WTC11 (cell line): ENCODE measurements at regions not wholly inside any gene's neighbourhood (a gene's known extent, or its start where the extent isn't known, plus 50 kb on each side); places are given as distances from the start of the nearest gene placed in this dataset.

Experiments used
- ATAC-seq: fragments of 200-7000 bp; cut with Tn5 transposase; 2 replicates; pipeline ENCODE4 v1.10.0; 2021; ENCODE audit warnings: mild to moderate bottlenecking, moderate library complexity
- CTCF ChIA-PET: fragments of 300-600 bp; sonication (Branson Sonifier 250); formaldehyde crosslinking; loops from one replicate; lab custom pipeline; 2021; ENCODE audit warnings: antibody characterized with exemption; lab: Charles Lee
- POLR2A ChIA-PET: fragments of 350-600 bp; sonication (Branson Sonifier 250); formaldehyde crosslinking; loops from one replicate; lab custom pipeline; 2021; ENCODE audit warnings: antibody characterized with exemption; lab: Charles Lee
- DNase-seq: peaks from one replicate; pipeline ENCODE4 v3.0.0; 2021; ENCODE audit warnings: low spot score
- H3K27ac Mint-ChIP-seq: 2 replicates; pipeline ENCODE4 v1.8.0; 2021; ENCODE audit warnings: mixed read lengths
- H3K27me3 Mint-ChIP-seq: 2 replicates; pipeline ENCODE4 v1.8.0; 2021; ENCODE audit warnings: low read depth, mild to moderate bottlenecking, moderate library complexity, mixed read lengths
- H3K36me3 Mint-ChIP-seq: 2 replicates; pipeline ENCODE4 v1.8.0; 2021; ENCODE audit warnings: mixed read lengths
- H3K4me1 Mint-ChIP-seq: 2 replicates; pipeline ENCODE4 v1.8.0; 2022; ENCODE audit warnings: mixed read lengths
- H3K4me3 Mint-ChIP-seq: 2 replicates; pipeline ENCODE4 v1.8.0; 2021; ENCODE audit warnings: mild to moderate bottlenecking, moderate library complexity, mixed read lengths
- H3K9me3 Mint-ChIP-seq: 2 replicates; pipeline ENCODE4 v1.8.0; 2021; ENCODE audit warnings: mixed read lengths
- EMX1 ChIP-seq: fragments of 250-450 bp; sonication (Bioruptor Pico); IDR thresholded peaks from 2 replicates; pipeline ENCODE4 v1.8.0; 2021; ENCODE audit warnings: mild to moderate bottlenecking
- FOXP1 ChIP-seq: sonication (generic); formaldehyde crosslinking; IDR thresholded peaks from 2 replicates; pipeline ENCODE4 v1.8.0; 2022; ENCODE audit warnings: missing genetic modification reagents, mild to moderate bottlenecking, moderate library complexity, borderline replicate concordance
- GTF2I ChIP-seq: fragments of 250-450 bp; sonication (Bioruptor Pico); conservative IDR thresholded peaks from 2 replicates; pipeline ENCODE4 v1.4.0; 2021; ENCODE audit warnings: mild to moderate bottlenecking
- JAZF1 ChIP-seq: fragments of 250-450 bp; sonication (Bioruptor Pico); IDR thresholded peaks from 2 replicates; pipeline ENCODE4 v1.9.0; 2021; ENCODE audit warnings: moderate library complexity, mild to moderate bottlenecking, inconsistent platforms
- JUN ChIP-seq: sonication (generic); formaldehyde crosslinking; IDR thresholded peaks from 2 replicates; pipeline ENCODE4 v1.8.0; 2023; ENCODE audit warnings: mild to moderate bottlenecking, missing genetic modification reagents
- MYBL2 ChIP-seq: sonication (generic); formaldehyde crosslinking; IDR thresholded peaks from 2 replicates; pipeline ENCODE4 v1.8.1; 2023; ENCODE audit warnings: mild to moderate bottlenecking, moderate library complexity, missing genetic modification reagents
- NFYB ChIP-seq: sonication (generic); formaldehyde crosslinking; conservative IDR thresholded peaks from 2 replicates; pipeline ENCODE4 v1.8.0; 2022; ENCODE audit warnings: low read depth, missing genetic modification reagents
- PRDM15 ChIP-seq: sonication (generic); formaldehyde crosslinking; IDR thresholded peaks from 2 replicates; pipeline ENCODE4 v1.8.0; 2022; ENCODE audit warnings: missing genetic modification reagents
- PRRX2 ChIP-seq: fragments of 250-450 bp; sonication (Bioruptor Pico); IDR thresholded peaks from 2 replicates; pipeline ENCODE4 v1.8.0; 2021; ENCODE audit warnings: mild to moderate bottlenecking
- RELA ChIP-seq: sonication (generic); formaldehyde crosslinking; IDR thresholded peaks from 2 replicates; pipeline ENCODE4 v1.8.1; 2022; ENCODE audit warnings: missing genetic modification reagents, mild to moderate bottlenecking, borderline replicate concordance
- RORB ChIP-seq: fragments of 250-450 bp; sonication (Bioruptor Pico); IDR thresholded peaks from 2 replicates; pipeline ENCODE4 v1.9.0; 2021; ENCODE audit warnings: mild to moderate bottlenecking
- SMAD3 ChIP-seq: sonication (generic); formaldehyde crosslinking; IDR thresholded peaks from 2 replicates; pipeline ENCODE4 v1.8.0; 2022; ENCODE audit warnings: missing genetic modification reagents, mild to moderate bottlenecking, borderline replicate concordance
- SOX15 ChIP-seq: fragments of 250-450 bp; sonication (Bioruptor Pico); IDR thresholded peaks from 2 replicates; pipeline ENCODE4 v1.9.0; 2021; ENCODE audit warnings: mild to moderate bottlenecking
- STAT6 ChIP-seq: sonication (generic); formaldehyde crosslinking; conservative IDR thresholded peaks from 2 replicates; pipeline ENCODE4 v1.8.1; 2023; ENCODE audit warnings: mild to moderate bottlenecking, low read depth, missing genetic modification reagents, moderate library complexity
- TEAD4 ChIP-seq: sonication (generic); formaldehyde crosslinking; IDR thresholded peaks from 2 replicates; pipeline ENCODE4 v1.8.0; 2022; ENCODE audit warnings: mild to moderate bottlenecking, missing genetic modification reagents
- ZNF121 ChIP-seq: sonication (generic); formaldehyde crosslinking; IDR thresholded peaks from 2 replicates; pipeline ENCODE4 v1.8.0; 2023; ENCODE audit warnings: missing genetic modification reagents
- ZNF263 ChIP-seq: sonication (generic); formaldehyde crosslinking; IDR thresholded peaks from 2 replicates; pipeline ENCODE4 v1.8.1; 2022; ENCODE audit warnings: low read depth, mild to moderate bottlenecking, moderate library complexity, missing genetic modification reagents
- TF ChIP-seq, protein P1 (sequence below): fragments of 250-450 bp; sonication (Bioruptor Pico); IDR thresholded peaks from 2 replicates; pipeline ENCODE4 v1.9.0; 2021; ENCODE audit warnings: moderate library complexity, mild to moderate bottlenecking, inconsistent platforms, borderline replicate concordance
- TF ChIP-seq, protein P2 (sequence below): sonication (generic); formaldehyde crosslinking; IDR thresholded peaks from 2 replicates; pipeline ENCODE4 v1.8.1; 2023; ENCODE audit warnings: mild to moderate bottlenecking, missing genetic modification reagents, moderate library complexity
- TF ChIP-seq, protein P3 (sequence below): sonication (generic); formaldehyde crosslinking; IDR thresholded peaks from 2 replicates; pipeline ENCODE4 v1.8.0; 2022; ENCODE audit warnings: mild to moderate bottlenecking, missing genetic modification reagents
- TF ChIP-seq, protein P4 (sequence below): sonication (generic); formaldehyde crosslinking; IDR thresholded peaks from 2 replicates; pipeline ENCODE4 v1.8.1; 2022; ENCODE audit warnings: missing genetic modification reagents, borderline replicate concordance
- TF ChIP-seq, protein P5 (sequence below): sonication (generic); formaldehyde crosslinking; IDR thresholded peaks from 2 replicates; pipeline ENCODE4 v1.8.1; 2023; ENCODE audit warnings: mild to moderate bottlenecking, missing genetic modification reagents, moderate library complexity

DNA sequence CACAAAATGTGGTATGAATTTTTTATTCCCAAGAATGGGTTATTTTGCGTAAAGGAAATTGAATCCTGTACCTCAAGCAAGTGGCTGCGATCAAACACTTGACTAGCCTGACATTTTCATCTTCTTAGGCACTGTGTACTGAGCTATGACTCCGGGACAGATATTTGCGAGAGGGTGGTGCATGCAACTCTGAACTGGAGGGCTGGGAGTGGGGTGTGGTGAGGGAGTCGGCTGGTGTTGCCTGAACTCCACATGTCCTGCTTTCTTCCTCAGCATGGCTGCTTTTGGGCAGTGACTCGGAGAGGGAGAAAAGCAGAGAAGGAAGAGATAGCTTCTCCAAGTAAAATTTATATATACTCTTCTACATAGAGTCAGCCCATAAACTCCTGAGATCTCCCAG, 68.5 kb upstream of the GATB start (continued):
- no peak for TF ChIP-seq SMAD3
- no peak for TF ChIP-seq RELA (CRISPR knock-in tag)
- TF ChIP-seq ZNF263 (CRISPR knock-in tag), result no peak
- no peak for TF ChIP-seq NFYB (CRISPR knock-in tag)
- TF ChIP-seq TEAD4 (CRISPR knock-in tag), result no peak
- TF ChIP-seq STAT6 (CRISPR knock-in tag), result no peak

- no peak for ATAC-seq
These were observed 63.8 kb upstream of the GATB start for GRCh38 chr4:151824656-151825055.

DNA sequence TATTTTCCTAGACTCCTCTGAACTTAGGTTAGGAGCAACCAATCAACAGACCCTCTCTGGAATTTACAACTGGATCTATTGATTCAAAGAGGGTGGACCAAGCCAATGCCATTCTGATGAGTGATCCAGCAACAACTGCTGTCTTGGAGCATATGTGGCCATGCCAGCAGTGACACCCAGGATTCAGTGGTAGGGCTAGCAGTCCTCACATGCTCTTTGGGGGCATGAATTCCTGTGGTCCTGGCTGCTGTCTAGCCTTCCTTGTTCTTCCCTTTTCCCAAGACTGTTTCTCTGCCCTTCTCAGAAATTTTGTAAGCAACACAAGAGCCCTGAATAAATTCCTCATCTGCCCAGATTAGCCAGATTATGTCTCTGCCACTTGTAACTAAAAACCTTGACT, 61.5 kb upstream of the GATB start:
- DNase-seq (no peak), ATAC-seq (no peak)
- Mint-ChIP-seq H3K4me3 (no peak overlapping the region), H3K4me1 (no peaks in the 10 kb centered on the region), H3K9me3 (peaks cover 55% of the 10 kb centered on the region), H3K27ac (no peak overlapping the region), H3K27me3 (peaks cover 8% of the 10 kb centered on the region), H3K36me3 (peaks cover 30% of the 10 kb centered on the region)
- ChIA-PET CTCF (no interaction called here), POLR2A (no interaction called here)
- TF ChIP-seq STAT6 (CRISPR knock-in tag) (no peak), GTF2I (CRISPR knock-in tag) (no peak), PRDM15 (CRISPR knock-in tag) (no peak), TEAD4 (CRISPR knock-in tag) (no peak), MYBL2 (CRISPR knock-in tag) (no peak), SOX15 (CRISPR knock-in tag) (no peak), RORB (CRISPR knock-in tag) (no peak), EMX1 (CRISPR knock-in tag) (no peak)
- TF ChIP-seq, protein P1, sequence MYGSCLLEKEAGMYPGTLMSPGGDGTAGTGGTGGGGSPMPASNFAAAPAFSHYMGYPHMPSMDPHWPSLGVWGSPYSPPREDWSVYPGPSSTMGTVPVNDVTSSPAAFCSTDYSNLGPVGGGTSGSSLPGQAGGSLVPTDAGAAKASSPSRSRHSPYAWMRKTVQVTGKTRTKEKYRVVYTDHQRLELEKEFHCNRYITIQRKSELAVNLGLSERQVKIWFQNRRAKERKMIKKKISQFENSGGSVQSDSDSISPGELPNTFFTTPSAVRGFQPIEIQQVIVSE (CRISPR knock-in tag), result no peak
- TF ChIP-seq, protein P2, sequence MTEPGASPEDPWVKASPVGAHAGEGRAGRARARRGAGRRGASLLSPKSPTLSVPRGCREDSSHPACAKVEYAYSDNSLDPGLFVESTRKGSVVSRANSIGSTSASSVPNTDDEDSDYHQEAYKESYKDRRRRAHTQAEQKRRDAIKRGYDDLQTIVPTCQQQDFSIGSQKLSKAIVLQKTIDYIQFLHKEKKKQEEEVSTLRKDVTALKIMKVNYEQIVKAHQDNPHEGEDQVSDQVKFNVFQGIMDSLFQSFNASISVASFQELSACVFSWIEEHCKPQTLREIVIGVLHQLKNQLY, result no peak
- TF ChIP-seq, protein P3, sequence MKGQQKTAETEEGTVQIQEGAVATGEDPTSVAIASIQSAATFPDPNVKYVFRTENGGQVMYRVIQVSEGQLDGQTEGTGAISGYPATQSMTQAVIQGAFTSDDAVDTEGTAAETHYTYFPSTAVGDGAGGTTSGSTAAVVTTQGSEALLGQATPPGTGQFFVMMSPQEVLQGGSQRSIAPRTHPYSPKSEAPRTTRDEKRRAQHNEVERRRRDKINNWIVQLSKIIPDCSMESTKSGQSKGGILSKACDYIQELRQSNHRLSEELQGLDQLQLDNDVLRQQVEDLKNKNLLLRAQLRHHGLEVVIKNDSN, result no peak
- TF ChIP-seq, protein P4, sequence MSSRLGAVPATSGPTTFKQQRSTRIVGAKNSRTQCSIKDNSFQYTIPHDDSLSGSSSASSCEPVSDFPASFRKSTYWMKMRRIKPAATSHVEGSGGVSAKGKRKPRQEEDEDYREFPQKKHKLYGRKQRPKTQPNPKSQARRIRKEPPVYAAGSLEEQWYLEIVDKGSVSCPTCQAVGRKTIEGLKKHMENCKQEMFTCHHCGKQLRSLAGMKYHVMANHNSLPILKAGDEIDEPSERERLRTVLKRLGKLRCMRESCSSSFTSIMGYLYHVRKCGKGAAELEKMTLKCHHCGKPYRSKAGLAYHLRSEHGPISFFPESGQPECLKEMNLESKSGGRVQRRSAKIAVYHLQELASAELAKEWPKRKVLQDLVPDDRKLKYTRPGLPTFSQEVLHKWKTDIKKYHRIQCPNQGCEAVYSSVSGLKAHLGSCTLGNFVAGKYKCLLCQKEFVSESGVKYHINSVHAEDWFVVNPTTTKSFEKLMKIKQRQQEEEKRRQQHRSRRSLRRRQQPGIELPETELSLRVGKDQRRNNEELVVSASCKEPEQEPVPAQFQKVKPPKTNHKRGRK (CRISPR knock-in tag), result no peak
- TF ChIP-seq, protein P5, sequence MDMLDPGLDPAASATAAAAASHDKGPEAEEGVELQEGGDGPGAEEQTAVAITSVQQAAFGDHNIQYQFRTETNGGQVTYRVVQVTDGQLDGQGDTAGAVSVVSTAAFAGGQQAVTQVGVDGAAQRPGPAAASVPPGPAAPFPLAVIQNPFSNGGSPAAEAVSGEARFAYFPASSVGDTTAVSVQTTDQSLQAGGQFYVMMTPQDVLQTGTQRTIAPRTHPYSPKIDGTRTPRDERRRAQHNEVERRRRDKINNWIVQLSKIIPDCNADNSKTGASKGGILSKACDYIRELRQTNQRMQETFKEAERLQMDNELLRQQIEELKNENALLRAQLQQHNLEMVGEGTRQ (CRISPR knock-in tag), result no peak

More at GRCh38 chr4:151824656-151825055, 63.8 kb upstream of the GATB start:
- Mint-ChIP-seq H3K27ac (no peak overlapping the region), H3K36me3 (peaks cover 24% of the 10 kb centered on the region), H3K27me3 (no peaks in the 10 kb centered on the region; the same call in 1 of the 2 replicates)
- DNase-seq, result no peak
- CTCF ChIA-PET, result no interaction called here
- POLR2A ChIA-PET, result no interaction called here
- TF ChIP-seq PRRX2 (no peak), JAZF1 (CRISPR knock-in tag) (no peak), SOX15 (CRISPR knock-in tag) (no peak), ZNF121 (CRISPR knock-in tag) (no peak), JUN (CRISPR knock-in tag) (no peak), TEAD4 (CRISPR knock-in tag) (no peak), FOXP1 (CRISPR knock-in tag) (no peak)
- TF ChIP-seq, all 79 proteins: peak for 0
- Mint-ChIP-seq H3K4me1 (no peaks in the 10 kb centered on the region), H3K9me3 (peaks cover 51% of the 10 kb centered on the region), H3K4me3 (no peak overlapping the region)
